ENCODE measurements at regions not wholly inside any gene's neighbourhood (a gene's known extent, or its start where the extent isn't known, plus 50 kb on each side); places are given as distances from the start of the nearest gene placed in this dataset.

GRCh38 chr10:107754814-107755213, 590.3 kb upstream of the SORCS1 start:
- TF ChIP-seq, protein P1, sequence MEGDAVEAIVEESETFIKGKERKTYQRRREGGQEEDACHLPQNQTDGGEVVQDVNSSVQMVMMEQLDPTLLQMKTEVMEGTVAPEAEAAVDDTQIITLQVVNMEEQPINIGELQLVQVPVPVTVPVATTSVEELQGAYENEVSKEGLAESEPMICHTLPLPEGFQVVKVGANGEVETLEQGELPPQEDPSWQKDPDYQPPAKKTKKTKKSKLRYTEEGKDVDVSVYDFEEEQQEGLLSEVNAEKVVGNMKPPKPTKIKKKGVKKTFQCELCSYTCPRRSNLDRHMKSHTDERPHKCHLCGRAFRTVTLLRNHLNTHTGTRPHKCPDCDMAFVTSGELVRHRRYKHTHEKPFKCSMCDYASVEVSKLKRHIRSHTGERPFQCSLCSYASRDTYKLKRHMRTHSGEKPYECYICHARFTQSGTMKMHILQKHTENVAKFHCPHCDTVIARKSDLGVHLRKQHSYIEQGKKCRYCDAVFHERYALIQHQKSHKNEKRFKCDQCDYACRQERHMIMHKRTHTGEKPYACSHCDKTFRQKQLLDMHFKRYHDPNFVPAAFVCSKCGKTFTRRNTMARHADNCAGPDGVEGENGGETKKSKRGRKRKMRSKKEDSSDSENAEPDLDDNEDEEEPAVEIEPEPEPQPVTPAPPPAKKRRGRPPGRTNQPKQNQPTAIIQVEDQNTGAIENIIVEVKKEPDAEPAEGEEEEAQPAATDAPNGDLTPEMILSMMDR (IDR thresholded peaks at IDR 0.05), result no peak
- no peak for TF ChIP-seq SIN3A (IDR thresholded peaks at IDR 0.05; ENCODE audit: borderline replicate concordance, insufficient read depth, low read depth, low read length)
- no peak for TF ChIP-seq POLR2AphosphoS5 (IDR thresholded peaks at IDR 0.05; ENCODE audit: low read depth, low read length)

Measured in Panc1 (cell line).